T-helper 1 cell (primary cell): ENCODE measurements at regions not wholly inside any gene's neighbourhood (a gene's known extent, or its start where the extent isn't known, plus 50 kb on each side); places are given as distances from the start of the nearest gene placed in this dataset.

Source experiments
- DNase-seq, 5 donors: peaks; one replicate each; pipeline ENCODE4 v3.0.0-alpha.2; 2012 to 2020

GRCh38 chr1:79312438-79312837, 305.9 kb upstream of the ADGRL4 start:
- DNase-seq = no peak

- no peak for DNase-seq
These were observed 304.1 kb upstream of the ADGRL4 start for GRCh38 chr1:79310609-79311008.

GRCh38 chr1:79304131-79304530, 297.6 kb upstream of the ADGRL4 start:
- DNase-seq = no peak

GRCh38 chr1:79303040-79303439, 296.5 kb upstream of the ADGRL4 start:
- DNase-seq = no peak

GRCh38 chr1:79302380-79302930, 295.9 kb upstream of the ADGRL4 start:
- no peak for DNase-seq

GRCh38 chr1:79295967-79296366, 289.4 kb upstream of the ADGRL4 start:
- no peak for DNase-seq

GRCh38 chr1:79293611-79294010, 287.1 kb upstream of the ADGRL4 start:
- no peak for DNase-seq

GRCh38 chr1:79290927-79291474, 284.5 kb upstream of the ADGRL4 start:
- no peak for DNase-seq

- DNase-seq = no peak
These were observed 281.5 kb upstream of the ADGRL4 start for GRCh38 chr1:79287982-79288381.

GRCh38 chr1:79285667-79286066, 279.1 kb upstream of the ADGRL4 start:
- no peak for DNase-seq

- no peak for DNase-seq
These were observed 276.9 kb upstream of the ADGRL4 start for GRCh38 chr1:79283451-79283850.

- DNase-seq = no peak
These were observed 274.9 kb upstream of the ADGRL4 start for GRCh38 chr1:79281442-79281841.

- DNase-seq = no peak
These were observed 265.2 kb upstream of the ADGRL4 start for GRCh38 chr1:79271759-79272158.

GRCh38 chr1:79264975-79265818, 258.7 kb upstream of the ADGRL4 start:
- no peak for DNase-seq

GRCh38 chr1:79264285-79264684, 257.8 kb upstream of the ADGRL4 start:
- no peak for DNase-seq

- no peak for DNase-seq
These were observed 256.3 kb upstream of the ADGRL4 start for GRCh38 chr1:79262745-79263258.

GRCh38 chr1:79259390-79260336, 253.1 kb upstream of the ADGRL4 start:
- no peak for DNase-seq

- no peak for DNase-seq
These were observed 248.9 kb upstream of the ADGRL4 start for GRCh38 chr1:79255421-79255820.

- no peak for DNase-seq
These were observed 246.1 kb upstream of the ADGRL4 start for GRCh38 chr1:79252598-79252997.

- no peak for DNase-seq
These were observed 233.3 kb upstream of the ADGRL4 start for GRCh38 chr1:79239840-79240239.

GRCh38 chr1:79235301-79236002, 228.9 kb upstream of the ADGRL4 start:
- DNase-seq = no peak

GRCh38 chr1:79232818-79233217, 226.3 kb upstream of the ADGRL4 start:
- no peak for DNase-seq
